Activated T-cell treated with anti-CD3 and anti-CD28 coated beads, Interleukin-2, amount 50 U/mL, for 1 hour (primary cell): ENCODE measurements at regions not wholly inside any gene's neighbourhood (a gene's known extent, or its start where the extent isn't known, plus 50 kb on each side); places are given as distances from the start of the nearest gene placed in this dataset.
"Not testable (repeated sequence)": the region's sequence is repeated elsewhere in the genome, so short reads cannot be mapped to it uniquely, and the experiment has no call there.

Experiments
- DNase-seq: peaks from one replicate; pipeline ENCODE4 v3.0.0-alpha.2; 2020

DNA sequence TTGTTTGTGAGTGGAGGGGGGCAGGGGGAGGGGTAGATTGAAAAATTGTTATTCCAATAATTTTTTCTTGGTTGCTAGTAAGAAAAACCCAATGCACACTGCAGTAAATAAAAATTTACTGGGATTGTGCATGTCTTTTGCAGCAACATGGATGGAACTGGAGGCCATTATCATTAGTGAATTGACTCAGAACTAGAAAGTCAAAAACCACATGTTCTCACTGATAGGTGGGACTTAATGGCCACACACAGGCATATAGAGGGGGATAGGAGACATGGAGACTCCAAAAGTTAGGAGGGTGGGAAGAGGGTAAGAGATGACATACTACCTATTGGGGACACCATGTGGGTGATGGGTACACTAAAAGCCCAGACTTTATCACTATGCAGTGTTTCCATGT lies 67.2 kb downstream of the BUB3 start:
- no peak for DNase-seq

- DNase-seq: no peak
Observed at GRCh38 chr10:123222832-123223231, 68.6 kb downstream of the BUB3 start.

GRCh38 chr10:123227706-123228105 lies 73.5 kb downstream of the BUB3 start:
- DNase-seq: no peak

- DNase-seq: no peak
Observed at GRCh38 chr10:123229927-123230630, 75.9 kb downstream of the BUB3 start.

- DNase-seq: not testable (repeated sequence)
Observed at GRCh38 chr10:123232879-123233278, 78.7 kb downstream of the BUB3 start.

GRCh38 chr10:123235014-123235413 lies 80.8 kb downstream of the BUB3 start:
- not testable (repeated sequence) for DNase-seq

- no peak for DNase-seq
Observed at GRCh38 chr10:123236126-123236525, 81.9 kb downstream of the BUB3 start.

GRCh38 chr10:123240250-123240649 lies 86.0 kb downstream of the BUB3 start:
- no peak for DNase-seq

DNA sequence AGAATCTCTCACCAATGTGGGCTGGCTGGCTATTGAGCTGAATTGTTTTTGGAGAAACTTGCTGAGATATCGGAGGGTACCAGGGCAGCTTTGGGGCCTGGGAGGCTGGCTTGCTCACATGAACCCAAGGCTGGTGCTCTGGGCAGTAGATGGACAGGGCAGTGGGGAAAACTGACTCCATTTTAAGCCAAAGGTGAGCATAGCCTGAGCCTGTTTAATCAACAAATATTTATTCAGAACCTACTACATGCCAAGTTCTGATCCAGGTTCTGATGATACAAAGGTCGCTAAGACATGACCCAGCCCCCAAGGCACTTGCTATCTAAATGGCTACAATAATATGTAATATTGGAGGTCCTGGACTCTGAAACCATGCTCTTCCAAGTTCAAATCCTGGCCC lies 86.6 kb downstream of the BUB3 start:
- no peak for DNase-seq

DNA sequence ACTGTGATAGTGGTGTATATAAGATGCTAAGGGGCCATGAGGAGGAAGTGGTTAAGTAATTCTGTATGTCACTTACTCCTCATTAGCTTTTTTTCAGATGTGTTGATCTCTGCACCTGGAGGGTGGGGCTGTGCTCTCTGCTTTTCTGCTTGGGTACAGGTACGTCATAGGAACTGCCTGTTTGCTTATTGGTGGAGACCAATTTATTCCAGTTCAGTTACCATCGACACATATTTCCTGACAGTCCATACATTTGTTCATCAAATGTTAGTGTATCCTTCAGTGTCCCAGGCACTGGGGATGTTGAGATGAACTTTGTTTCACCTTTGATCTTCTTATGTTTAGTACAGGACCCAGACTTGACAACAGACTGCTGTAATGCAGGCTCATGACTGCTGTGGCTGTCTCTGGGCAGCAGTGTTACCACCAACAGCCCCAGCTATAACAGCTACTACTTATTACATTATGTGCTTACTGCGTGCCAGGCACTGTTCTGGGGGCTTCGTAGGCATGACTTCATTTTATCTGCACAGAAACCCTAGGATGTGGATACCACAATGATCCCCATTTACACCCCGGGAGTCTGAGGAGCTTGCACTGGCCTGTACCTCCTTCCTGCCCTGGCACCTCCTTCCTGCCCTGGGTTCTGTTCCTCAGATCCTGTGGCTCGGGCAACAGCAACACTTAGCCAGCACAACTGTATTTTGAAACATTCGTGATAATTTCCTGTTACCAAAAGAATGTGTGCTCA lies 87.4 kb downstream of the BUB3 start:
- peak; percentile 50 for DNase-seq

GRCh38 chr10:123244747-123245146 lies 90.5 kb downstream of the BUB3 start:
- no peak for DNase-seq

DNA sequence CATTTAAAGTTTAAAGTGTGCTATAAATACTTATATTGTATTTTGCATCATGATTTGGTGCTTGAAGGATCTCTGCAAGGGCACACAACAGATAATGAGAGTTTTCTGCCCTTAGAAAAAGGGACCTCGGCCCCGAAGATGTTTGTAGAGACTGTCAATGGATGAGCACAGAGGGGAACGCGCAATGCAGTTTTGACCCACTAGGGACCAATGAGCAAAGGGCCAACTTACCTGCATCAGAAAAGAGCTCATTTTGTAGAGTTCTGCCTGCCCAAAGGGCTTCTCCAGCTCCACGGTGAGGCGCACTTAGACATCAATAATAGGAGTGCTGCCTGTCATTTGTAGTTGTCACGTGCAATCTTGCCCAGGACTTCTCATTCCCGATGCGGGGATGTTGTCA lies 91.1 kb downstream of the BUB3 start:
- DNase-seq: no peak

- no peak for DNase-seq
Observed at GRCh38 chr10:123249894-123250293, 95.7 kb downstream of the BUB3 start.

DNA sequence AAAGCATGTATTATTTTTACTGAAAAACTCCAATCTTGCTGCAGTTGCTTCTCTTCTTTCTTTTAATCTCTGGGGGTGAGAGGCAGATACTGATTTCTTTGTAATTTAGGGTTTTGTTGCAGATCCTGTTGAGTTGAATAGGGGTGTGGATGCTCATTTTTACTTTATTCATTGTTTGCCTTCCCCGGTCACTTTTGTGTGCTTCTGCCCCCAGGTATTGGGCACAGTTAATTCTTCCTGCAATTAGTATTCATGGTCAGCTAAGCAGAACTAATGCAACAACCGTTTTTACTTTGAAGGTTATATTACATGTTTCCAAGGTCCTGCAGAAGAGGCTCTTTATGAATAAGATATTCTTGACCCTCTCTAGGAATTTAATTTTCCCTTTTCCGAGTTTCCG lies 96.4 kb downstream of the BUB3 start:
- DNase-seq: no peak

GRCh38 chr10:123252779-123253178 lies 98.6 kb downstream of the BUB3 start:
- DNase-seq: no peak

GRCh38 chr10:123254343-123254742 lies 100.1 kb downstream of the BUB3 start:
- DNase-seq: not testable (repeated sequence)

DNA sequence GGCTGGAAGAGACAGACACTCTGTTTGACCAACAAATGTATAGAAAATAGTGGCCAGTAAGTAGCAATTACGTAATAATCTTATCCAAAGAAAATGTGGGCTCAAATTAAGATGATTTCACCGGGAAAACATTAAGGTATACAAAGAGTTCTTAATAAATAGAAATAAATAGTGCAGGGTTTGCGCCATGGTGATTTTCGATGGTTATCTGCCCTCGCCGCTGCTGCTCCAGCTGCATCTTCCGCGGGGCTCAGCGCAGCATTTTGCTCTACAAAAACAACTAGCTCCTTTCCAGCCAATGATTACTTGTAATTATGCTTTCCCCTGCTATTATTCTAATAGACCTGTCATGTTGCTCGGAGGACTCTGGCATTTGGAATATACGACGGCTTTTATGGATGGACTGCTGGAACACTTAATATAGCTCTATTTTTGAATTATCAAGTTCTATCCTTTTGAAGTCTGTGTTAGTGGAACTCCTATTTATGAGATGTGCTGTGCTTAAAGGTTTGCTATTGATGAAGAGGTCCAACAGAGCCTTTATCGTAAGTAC lies 103.8 kb downstream of the BUB3 start:
- no peak for DNase-seq

- DNase-seq: no peak
Observed at GRCh38 chr10:123259081-123259480, 104.9 kb downstream of the BUB3 start.

GRCh38 chr10:123259791-123260190 lies 105.6 kb downstream of the BUB3 start:
- DNase-seq: no peak

GRCh38 chr10:123262456-123262855 lies 108.3 kb downstream of the BUB3 start:
- DNase-seq: no peak

- DNase-seq: no peak
Observed at GRCh38 chr10:123266971-123267370, 112.8 kb downstream of the BUB3 start.

- no peak for DNase-seq
Observed at GRCh38 chr10:123269017-123269552, 114.9 kb downstream of the BUB3 start.

- no peak for DNase-seq
Observed at GRCh38 chr10:123269675-123270074, 115.5 kb downstream of the BUB3 start.

- no peak for DNase-seq
Observed at GRCh38 chr10:123270221-123270620, 116.0 kb downstream of the BUB3 start.
